RWPE2 (cell line): ENCODE measurements at regions not wholly inside any gene's neighbourhood (a gene's known extent, or its start where the extent isn't known, plus 50 kb on each side); places are given as distances from the start of the nearest gene placed in this dataset.

ENCODE experiments used
- ATAC-seq: fragments of 200-7000 bp; cut with Tn5 transposase; 3 replicates; pipeline ENCODE4 v1.9.1; 2021; ENCODE audit warnings: low read depth
- DNase-seq: peaks from one replicate; pipeline ENCODE4 v3.0.0-alpha.2; 2020; ENCODE audit warnings: low spot score
- H3K27ac ChIP-seq: fragments of 450-650 bp; 2 replicates; pipeline ENCODE4 v1.5.1; 2017; ENCODE audit warnings: mild to moderate bottlenecking; ENCODE audit not compliant: poor library complexity, severe bottlenecking
- H3K27me3 ChIP-seq: fragments of 250-450 bp; sonication (Bioruptor Pico); 2 replicates; pipeline ENCODE4 v1.5.1; 2021; ENCODE audit warnings: mild to moderate bottlenecking, moderate library complexity; ENCODE audit not compliant: insufficient read depth, poor library complexity, severe bottlenecking
- H3K36me3 ChIP-seq: fragments of 250-450 bp; sonication (Bioruptor Pico); 2 replicates; pipeline ENCODE4 v1.5.1; 2020; ENCODE audit warnings: low read depth, mild to moderate bottlenecking, moderate library complexity
- H3K4me1 ChIP-seq: fragments of 250-450 bp; sonication (Bioruptor Pico); 2 replicates; pipeline ENCODE4 v1.5.1; 2021; ENCODE audit warnings: mild to moderate bottlenecking, moderate library complexity; ENCODE audit not compliant: insufficient read depth, poor library complexity, severe bottlenecking
- H3K4me3 ChIP-seq: fragments of 250-450 bp; sonication (Bioruptor Pico); 2 replicates; pipeline ENCODE4 v1.5.1; 2021; ENCODE audit warnings: mild to moderate bottlenecking, moderate library complexity; ENCODE audit not compliant: severe bottlenecking
- H3K9me3 ChIP-seq: fragments of 250-450 bp; sonication (Bioruptor Pico); 2 replicates; pipeline ENCODE4 v1.5.1; 2021; ENCODE audit warnings: mild to moderate bottlenecking, moderate library complexity; ENCODE audit not compliant: severe bottlenecking
- TF ChIP-seq, protein P1 (sequence below): fragments of 450-650 bp; IDR thresholded peaks from one replicate; pipeline ENCODE4 v1.5.1; 2017; ENCODE audit warnings: mild to moderate bottlenecking, moderate library complexity; ENCODE audit not compliant: poor library complexity, severe bottlenecking

DNA sequence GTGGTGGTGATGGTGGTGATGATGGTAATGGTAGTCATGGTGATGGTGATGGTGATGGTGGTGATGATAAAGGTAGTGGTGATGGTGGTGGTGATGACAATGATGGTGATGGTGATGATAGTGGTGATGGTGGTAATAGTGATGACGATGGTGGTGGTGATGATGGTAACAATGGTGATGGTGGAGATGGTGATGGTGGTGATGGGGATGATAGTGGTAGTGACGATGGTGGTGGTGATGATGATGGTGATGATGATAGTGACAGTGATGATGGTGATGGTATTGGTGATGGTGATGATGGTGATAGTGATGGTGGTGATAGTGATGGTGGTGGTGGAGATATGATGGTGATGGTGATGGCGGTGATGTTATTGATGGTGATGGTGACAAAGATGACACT, 108.4 kb upstream of the NKX1-1 start:
- H3K27ac ChIP-seq: no peak overlapping the region
- H3K4me3 ChIP-seq: no peak overlapping the region
- H3K27me3 ChIP-seq: peaks cover 16% of the 10 kb centered on the region
- TF ChIP-seq, protein P1, sequence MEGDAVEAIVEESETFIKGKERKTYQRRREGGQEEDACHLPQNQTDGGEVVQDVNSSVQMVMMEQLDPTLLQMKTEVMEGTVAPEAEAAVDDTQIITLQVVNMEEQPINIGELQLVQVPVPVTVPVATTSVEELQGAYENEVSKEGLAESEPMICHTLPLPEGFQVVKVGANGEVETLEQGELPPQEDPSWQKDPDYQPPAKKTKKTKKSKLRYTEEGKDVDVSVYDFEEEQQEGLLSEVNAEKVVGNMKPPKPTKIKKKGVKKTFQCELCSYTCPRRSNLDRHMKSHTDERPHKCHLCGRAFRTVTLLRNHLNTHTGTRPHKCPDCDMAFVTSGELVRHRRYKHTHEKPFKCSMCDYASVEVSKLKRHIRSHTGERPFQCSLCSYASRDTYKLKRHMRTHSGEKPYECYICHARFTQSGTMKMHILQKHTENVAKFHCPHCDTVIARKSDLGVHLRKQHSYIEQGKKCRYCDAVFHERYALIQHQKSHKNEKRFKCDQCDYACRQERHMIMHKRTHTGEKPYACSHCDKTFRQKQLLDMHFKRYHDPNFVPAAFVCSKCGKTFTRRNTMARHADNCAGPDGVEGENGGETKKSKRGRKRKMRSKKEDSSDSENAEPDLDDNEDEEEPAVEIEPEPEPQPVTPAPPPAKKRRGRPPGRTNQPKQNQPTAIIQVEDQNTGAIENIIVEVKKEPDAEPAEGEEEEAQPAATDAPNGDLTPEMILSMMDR: no peak
- H3K9me3 ChIP-seq: no peaks in the 10 kb centered on the region
- DNase-seq: no peak
- no peaks in the 10 kb centered on the region for H3K36me3 ChIP-seq
- no peaks in the 10 kb centered on the region for H3K4me1 ChIP-seq
- no peak for ATAC-seq

GRCh38 chr4:1513936-1514483, 107.8 kb upstream of the NKX1-1 start:
- no peaks in the 10 kb centered on the region for H3K9me3 ChIP-seq
- TF ChIP-seq, protein P1: no peak
- DNase-seq (no peak), ATAC-seq (no peak)
- H3K4me3 ChIP-seq: no peak overlapping the region
- no peak overlapping the region for H3K27ac ChIP-seq
- peaks cover 10% of the 10 kb centered on the region for H3K27me3 ChIP-seq
- H3K36me3 ChIP-seq: no peaks in the 10 kb centered on the region
- H3K4me1 ChIP-seq: no peaks in the 10 kb centered on the region

DNA sequence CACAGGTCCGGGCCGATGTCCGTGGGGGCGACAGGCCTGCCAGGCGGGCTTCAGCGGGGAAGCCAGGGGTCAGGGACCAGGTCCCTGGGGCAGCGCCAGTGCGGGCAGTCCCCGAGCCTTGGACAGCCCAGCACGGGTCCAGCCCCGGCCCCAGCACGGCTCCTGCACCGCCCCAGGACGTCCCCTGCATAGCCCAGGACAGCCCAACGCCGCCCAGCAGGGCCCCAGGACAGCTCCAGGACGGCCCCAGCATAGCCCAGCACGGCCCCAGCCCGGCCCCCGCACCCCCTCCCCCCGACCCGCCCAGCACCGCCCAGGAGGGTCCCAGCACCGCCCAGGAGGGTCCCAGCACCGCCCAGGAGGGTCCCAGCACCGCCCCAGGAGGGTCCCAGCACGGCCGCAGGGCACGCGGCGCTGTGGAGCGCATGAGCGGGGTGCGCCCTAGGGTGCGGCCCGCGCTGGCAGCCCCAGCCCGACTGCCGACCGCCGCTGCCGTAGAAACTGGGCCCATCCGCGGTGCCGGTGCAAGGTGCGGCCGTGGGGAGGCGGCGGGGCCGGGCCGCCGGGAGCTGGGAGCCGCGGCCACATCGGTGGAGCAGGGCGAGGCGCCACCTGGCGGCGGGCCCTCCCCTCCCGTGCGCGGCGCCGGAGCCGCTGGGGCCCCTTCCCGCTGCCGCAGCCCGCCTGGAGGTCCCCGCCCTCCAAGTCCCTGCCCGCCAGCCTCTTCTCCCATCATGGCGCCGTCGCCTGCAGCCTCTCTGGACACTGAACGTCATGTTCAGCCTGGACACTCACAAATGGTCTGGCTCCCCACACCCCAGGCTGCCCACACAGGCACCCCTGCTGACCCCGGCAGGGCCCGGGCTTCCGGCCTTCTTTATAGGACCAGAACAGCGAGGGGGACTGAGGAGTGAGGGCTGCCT, 106.8 kb upstream of the NKX1-1 start:
- Histone ChIP-seq H3K36me3 (no peaks in the 10 kb centered on the region), H3K27ac (no peak overlapping the region), H3K9me3 (no peaks in the 10 kb centered on the region), H3K4me1 (no peaks in the 10 kb centered on the region), H3K4me3 (peak overlapping the region; percentile 15), H3K27me3 (peaks cover 5% of the 10 kb centered on the region)
- ATAC-seq: peak; percentile 67
- TF ChIP-seq, protein P1: peak; percentile 75
- DNase-seq: no peak

GRCh38 chr4:1512051-1512737, 106.0 kb upstream of the NKX1-1 start:
- Histone ChIP-seq H3K4me3 (no peak overlapping the region), H3K27ac (no peak overlapping the region), H3K36me3 (no peaks in the 10 kb centered on the region), H3K27me3 (peaks cover 6% of the 10 kb centered on the region), H3K4me1 (no peaks in the 10 kb centered on the region), H3K9me3 (no peaks in the 10 kb centered on the region)
- DNase-seq (no peak), ATAC-seq (no peak)
- TF ChIP-seq, protein P1: no peak
